Thoracic aorta (tissue), 2 donors: ENCODE measurements at regions not wholly inside any gene's neighbourhood (a gene's known extent, or its start where the extent isn't known, plus 50 kb on each side); places are given as distances from the start of the nearest gene placed in this dataset.

Experiments
- ATAC-seq: fragments of 150-250 bp; one replicate; pipeline ENCODE4 v1.8.0; 2017; ENCODE audit warnings: low read depth; ENCODE audit not compliant: insufficient number of reproducible peaks, low FRiP score
- DNase-seq: peaks from one replicate; pipeline ENCODE4 v3.0.0-alpha.2; 2020; ENCODE audit warnings: low spot score
- H3K27ac ChIP-seq, 2 donors: fragments of 200-600 bp; sonication (generic); 1 replicate in 1 of 2; 2 replicates in 1 of 2; pipeline ENCODE4 v1.5.1; 2016; ENCODE audit warnings: mild to moderate bottlenecking in 2 of 2, moderate library complexity in 2 of 2
- H3K27me3 ChIP-seq: fragments of 200-600 bp; sonication (generic); replicated peaks from 2 replicates; pipeline ENCODE4 v1.6.0; 2016; ENCODE audit warnings: mild to moderate bottlenecking; ENCODE audit not compliant: insufficient read depth
- H3K36me3 ChIP-seq: fragments of 200-600 bp; sonication (generic); one replicate; pipeline ENCODE4 v1.5.1; 2016
- H3K4me1 ChIP-seq, 2 donors: fragments of 200-600 bp; sonication (generic); 1 replicate in 1 of 2; 2 replicates in 1 of 2; pipeline versions ENCODE4 v1.5.1 to v1.6.0; 2016; ENCODE audit warnings: low read depth in 2 of 2, mild to moderate bottlenecking in 1 of 2; ENCODE audit not compliant: control insufficient read depth in 1 of 2
- H3K4me3 ChIP-seq: fragments of 200-600 bp; sonication (generic); 2 replicates; pipeline ENCODE4 v1.5.1; 2016; ENCODE audit warnings: mild to moderate bottlenecking
- H3K9me3 ChIP-seq: fragments of 200-600 bp; sonication (generic); 2 replicates; pipeline ENCODE4 v1.5.1; 2016
- TF ChIP-seq, protein P1 (sequence below): fragments of 200-600 bp; sonication (generic); IDR thresholded peaks from one replicate; pipeline ENCODE4 v1.5.1; 2019; ENCODE audit warnings: antibody characterized with exemption

DNA sequence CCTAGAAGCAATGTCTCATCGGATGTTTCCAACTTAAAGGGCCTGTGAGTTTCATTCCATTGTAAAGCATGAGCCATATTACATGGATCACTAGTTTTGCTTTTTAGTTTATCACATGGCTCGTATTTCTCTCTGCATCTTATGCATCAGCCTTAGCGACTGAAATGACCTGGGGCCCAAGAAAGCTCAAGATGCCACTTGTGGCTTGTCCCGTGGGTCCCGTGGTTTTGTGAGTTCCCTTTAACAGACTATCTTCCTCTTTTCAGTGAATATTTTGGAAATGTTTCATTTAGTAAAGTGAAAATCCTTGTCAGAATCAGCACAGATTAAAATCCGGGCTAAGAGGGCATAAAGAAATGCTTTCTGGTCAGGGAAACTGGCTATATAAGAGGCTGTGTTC, 86.2 kb upstream of the PPM1H start:
- Histone ChIP-seq H3K27ac (no peak overlapping the region), H3K9me3 (no peaks in the 10 kb centered on the region), H3K4me1 (no peaks in the 10 kb centered on the region), H3K27me3 (no peaks in the 10 kb centered on the region), H3K4me3 (no peak overlapping the region), H3K36me3 (no peaks in the 10 kb centered on the region)
- no peak for ATAC-seq
- DNase-seq, result no peak
- TF ChIP-seq, protein P1, sequence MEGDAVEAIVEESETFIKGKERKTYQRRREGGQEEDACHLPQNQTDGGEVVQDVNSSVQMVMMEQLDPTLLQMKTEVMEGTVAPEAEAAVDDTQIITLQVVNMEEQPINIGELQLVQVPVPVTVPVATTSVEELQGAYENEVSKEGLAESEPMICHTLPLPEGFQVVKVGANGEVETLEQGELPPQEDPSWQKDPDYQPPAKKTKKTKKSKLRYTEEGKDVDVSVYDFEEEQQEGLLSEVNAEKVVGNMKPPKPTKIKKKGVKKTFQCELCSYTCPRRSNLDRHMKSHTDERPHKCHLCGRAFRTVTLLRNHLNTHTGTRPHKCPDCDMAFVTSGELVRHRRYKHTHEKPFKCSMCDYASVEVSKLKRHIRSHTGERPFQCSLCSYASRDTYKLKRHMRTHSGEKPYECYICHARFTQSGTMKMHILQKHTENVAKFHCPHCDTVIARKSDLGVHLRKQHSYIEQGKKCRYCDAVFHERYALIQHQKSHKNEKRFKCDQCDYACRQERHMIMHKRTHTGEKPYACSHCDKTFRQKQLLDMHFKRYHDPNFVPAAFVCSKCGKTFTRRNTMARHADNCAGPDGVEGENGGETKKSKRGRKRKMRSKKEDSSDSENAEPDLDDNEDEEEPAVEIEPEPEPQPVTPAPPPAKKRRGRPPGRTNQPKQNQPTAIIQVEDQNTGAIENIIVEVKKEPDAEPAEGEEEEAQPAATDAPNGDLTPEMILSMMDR, result no peak

DNA sequence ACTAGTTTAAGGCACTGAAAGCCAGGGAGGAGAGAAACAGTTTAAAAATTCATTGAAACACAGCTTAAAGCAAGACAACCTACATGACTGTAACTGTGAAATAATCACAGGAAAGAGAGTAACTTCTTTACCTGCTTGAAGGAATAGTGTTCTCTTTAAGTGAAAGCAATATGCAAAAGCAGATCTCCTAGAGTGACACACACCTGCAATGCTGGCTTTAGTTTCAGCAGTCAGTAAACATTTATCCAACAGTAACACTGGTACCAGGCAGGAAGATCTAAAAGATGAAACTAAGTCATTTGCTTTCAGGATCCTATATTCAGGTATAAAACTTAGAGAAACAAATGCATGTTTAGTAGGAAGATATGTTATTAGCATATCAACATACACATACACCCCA, 85.3 kb upstream of the PPM1H start:
- no peaks in the 10 kb centered on the region for H3K9me3 ChIP-seq
- ATAC-seq (no peak), DNase-seq (no peak)
- no peaks in the 10 kb centered on the region for H3K4me1 ChIP-seq
- H3K27ac ChIP-seq, result no peak overlapping the region
- no peak overlapping the region for H3K4me3 ChIP-seq
- TF ChIP-seq, protein P1, result no peak
- H3K36me3 ChIP-seq, result no peaks in the 10 kb centered on the region
- no peaks in the 10 kb centered on the region for H3K27me3 ChIP-seq

DNA sequence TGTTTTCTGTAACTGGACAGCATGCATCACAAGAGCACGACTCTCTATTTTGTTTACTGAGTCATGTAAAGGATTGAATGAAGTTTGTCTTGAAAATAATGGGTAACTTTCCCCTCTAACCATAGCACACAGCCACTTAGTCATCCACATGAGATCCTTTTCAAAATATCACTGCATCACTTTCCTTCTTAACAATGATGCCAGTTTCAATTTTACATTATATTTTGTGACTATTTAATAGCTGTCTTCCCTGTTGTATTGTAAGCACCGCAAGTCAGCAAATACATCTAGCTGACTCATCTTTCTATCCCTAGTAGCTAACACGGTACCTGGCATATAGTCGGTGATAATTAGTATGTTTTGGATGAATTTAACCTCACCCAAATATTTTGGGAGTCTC, 83.3 kb upstream of the PPM1H start:
- DNase-seq, result no peak

DNA sequence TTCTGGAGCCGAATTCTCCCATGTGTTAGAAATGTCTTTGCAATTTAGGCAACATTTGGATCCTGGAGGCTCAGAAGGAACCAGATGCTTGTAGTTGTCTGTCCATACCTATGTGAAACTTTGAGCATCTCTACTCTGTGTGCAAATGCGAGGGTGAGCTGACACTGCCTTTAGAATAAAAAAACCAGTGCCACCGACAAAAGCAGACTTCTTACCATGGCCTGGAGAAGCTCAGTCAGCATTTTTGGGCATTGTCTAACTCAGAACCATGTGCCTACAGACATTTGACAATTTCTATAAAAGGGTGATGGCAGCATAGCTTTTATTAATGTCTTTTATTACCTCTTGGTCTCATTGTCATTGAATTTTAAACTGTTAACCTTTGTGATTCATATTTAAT, 78.4 kb upstream of the PPM1H start:
- Histone ChIP-seq H3K9me3 (no peaks in the 10 kb centered on the region), H3K27me3 (no peaks in the 10 kb centered on the region), H3K36me3 (no peaks in the 10 kb centered on the region), H3K4me3 (no peak overlapping the region), H3K27ac (no peak overlapping the region), H3K4me1 (no peaks in the 10 kb centered on the region)
- ATAC-seq, result no peak
- TF ChIP-seq, protein P1, result no peak
- DNase-seq, result no peak

More for the DNA sequence above, 83.3 kb upstream of the PPM1H start:
- Histone ChIP-seq H3K9me3 (no peaks in the 10 kb centered on the region), H3K27ac (no peak overlapping the region), H3K36me3 (no peaks in the 10 kb centered on the region), H3K27me3 (no peaks in the 10 kb centered on the region), H3K4me1 (no peaks in the 10 kb centered on the region), H3K4me3 (no peak overlapping the region)
- ATAC-seq, result no peak
- TF ChIP-seq, protein P1, result no peak

DNA sequence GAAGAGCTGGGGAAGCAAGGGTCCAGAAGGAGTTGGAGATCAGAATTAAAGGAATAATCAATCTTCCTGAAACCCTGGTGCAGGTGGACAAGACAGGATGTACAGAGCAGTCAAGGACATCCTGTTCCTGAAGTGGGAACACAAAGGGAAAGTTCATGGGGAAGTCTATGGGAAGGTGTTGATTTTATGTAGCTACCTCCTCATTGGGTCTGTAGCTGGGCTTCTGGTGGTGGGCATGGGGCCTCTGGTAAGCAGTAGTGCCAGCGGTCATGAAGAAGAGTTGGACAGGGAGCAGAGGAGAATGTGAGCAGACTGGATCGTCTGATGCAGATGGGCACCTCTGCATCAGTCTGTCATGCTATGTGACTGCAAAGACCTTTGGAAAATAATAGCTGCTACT, 75.7 kb upstream of the PPM1H start:
- no peak for DNase-seq
- Histone ChIP-seq H3K4me3 (no peak overlapping the region), H3K9me3 (no peaks in the 10 kb centered on the region), H3K27ac (no peak overlapping the region), H3K27me3 (no peaks in the 10 kb centered on the region), H3K4me1 (no peaks in the 10 kb centered on the region), H3K36me3 (no peaks in the 10 kb centered on the region)
- ATAC-seq, result no peak
- TF ChIP-seq, protein P1, result no peak
